CD4-positive, alpha-beta T cell treated with Interleukin-12 subunit alpha and Interleukin-12 subunit beta, for 1 hour (primary cell): ENCODE measurements at regions not wholly inside any gene's neighbourhood (a gene's known extent, or its start where the extent isn't known, plus 50 kb on each side); places are given as distances from the start of the nearest gene placed in this dataset.

Experiments used
- DNase-seq: peaks from one replicate; pipeline ENCODE4 v3.0.0-alpha.2; 2020

DNA sequence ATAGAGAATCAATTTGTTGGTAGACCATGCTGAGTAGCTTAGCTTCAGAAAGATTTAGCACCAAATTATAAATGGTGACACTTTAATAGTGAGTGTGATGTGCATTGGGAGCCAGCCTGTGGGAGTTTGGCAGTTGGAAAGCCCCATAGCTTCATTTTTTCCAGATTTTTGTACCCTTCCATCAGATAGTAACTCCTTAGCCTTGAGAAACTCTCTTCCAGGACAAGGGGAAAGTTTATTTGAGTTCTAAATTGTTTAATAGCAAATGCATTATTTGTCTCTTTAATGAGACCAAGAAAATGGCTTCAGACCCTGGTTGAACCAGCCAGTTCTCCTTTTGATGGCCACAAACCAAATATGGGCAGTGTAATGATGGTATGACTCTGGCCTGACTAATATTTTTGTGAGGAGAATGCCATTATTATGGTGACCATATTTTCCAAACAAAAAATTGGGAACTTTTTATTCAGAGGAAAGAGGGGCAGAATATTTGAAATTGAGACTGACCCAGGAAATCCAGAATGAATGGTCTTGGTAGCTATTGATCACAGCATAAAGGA is 49.8 kb downstream of the PLCE1 start:
- DNase-seq = no peak

GRCh38 chr10:94046098-94046497 is 52.4 kb downstream of the PLCE1 start:
- no peak for DNase-seq

DNA sequence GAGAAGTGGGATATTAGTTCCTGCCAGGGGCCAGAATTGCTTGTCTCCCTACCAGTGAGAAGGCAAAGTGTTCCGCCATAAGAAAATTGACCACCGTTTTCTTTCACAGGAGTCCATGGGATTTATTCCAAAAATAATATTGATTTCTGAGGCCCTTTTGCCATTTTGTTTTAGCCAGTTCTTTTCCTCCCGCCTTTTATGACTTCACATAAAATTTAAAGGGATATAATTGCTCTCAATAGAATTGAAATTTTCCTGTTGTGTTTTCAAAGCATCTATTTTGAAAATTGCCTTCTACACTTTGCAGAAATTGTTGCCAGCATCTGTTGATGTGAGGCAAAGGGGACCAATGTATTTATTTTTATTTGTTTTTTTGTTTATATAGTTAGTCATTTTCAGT is 53.6 kb downstream of the PLCE1 start:
- no peak for DNase-seq

GRCh38 chr10:94049911-94050310 is 56.2 kb downstream of the PLCE1 start:
- DNase-seq = no peak

GRCh38 chr10:94052281-94052680 is 58.5 kb downstream of the PLCE1 start:
- no peak for DNase-seq

GRCh38 chr10:94052866-94053791 is 59.4 kb downstream of the PLCE1 start:
- no peak for DNase-seq

GRCh38 chr10:94059178-94059883 is 65.6 kb downstream of the PLCE1 start:
- DNase-seq = no peak

DNA sequence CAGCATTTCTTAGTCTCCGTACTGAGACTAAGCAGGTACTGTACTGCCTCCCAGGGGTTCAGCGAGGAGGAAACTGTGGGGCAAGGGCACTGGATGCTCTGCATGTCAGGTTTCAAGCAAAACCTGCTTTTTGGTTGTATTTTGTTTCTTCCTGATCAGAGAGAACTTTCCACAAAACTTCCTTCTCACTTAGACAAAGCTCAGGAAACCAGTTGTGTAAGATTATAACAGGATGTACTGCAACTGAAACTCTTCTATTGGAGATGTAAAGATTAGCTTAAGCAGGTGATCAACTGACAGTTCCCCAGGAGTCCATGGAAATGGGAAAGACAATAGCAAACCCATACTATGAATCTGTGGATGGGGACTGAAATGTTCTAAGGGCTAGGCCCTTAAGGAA is 67.3 kb downstream of the PLCE1 start:
- DNase-seq = no peak

GRCh38 chr10:94062611-94063010 is 68.9 kb downstream of the PLCE1 start:
- no peak for DNase-seq

GRCh38 chr10:94065362-94065761 is 71.6 kb downstream of the PLCE1 start:
- DNase-seq = no peak

GRCh38 chr10:94065787-94066186 is 72.1 kb downstream of the PLCE1 start:
- DNase-seq = no peak

DNA sequence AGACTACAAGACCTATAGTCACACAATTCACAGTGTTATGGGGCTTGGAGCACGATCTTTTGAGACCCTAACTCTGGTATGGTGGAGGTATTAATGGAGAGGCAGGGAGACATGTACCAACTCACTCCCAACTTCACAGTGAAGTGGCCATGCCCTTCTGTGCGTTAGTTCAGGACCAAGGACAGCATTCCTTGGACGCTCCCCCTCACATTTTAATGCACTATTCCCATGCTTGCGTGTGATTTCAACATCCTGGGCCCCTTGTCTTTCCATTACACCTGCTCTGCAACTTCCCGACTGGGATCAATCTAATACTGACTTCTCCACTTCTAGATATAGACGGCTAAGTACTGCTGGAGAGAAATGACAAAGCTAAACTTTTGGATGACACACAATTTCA is 72.7 kb downstream of the PLCE1 start:
- DNase-seq = no peak

- DNase-seq = no peak
Measured at GRCh38 chr10:94069884-94070283, 76.2 kb downstream of the PLCE1 start.

- no peak for DNase-seq
Measured at GRCh38 chr10:94074462-94074861, 80.7 kb downstream of the PLCE1 start.

- no peak for DNase-seq
Measured at GRCh38 chr10:94075506-94075905, 81.8 kb downstream of the PLCE1 start.

DNA sequence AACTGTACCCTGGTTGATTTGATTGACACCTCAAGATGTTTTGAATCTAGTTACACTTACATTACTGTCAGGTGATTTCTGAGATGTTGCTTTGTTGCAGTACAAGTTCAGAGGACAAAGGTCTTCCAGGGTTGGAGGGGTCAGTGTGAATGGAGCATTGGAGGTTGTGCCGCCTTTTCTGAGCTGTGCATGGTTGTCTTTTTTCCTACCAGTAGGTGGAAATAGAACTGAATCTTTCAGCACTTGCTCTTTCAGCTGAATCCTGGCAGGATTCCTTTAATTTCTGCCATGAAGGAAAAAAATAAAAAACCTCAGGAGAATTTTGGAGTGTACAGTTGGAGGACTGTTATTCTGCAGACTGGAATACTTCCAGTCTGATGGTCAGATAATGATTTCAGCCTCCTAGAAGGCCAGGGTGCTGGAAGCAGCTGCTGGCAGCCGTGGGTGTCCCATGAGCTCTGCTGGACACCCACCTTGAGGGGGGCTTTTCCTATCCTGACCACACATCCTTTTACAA is 82.7 kb downstream of the PLCE1 start:
- DNase-seq = no peak

GRCh38 chr10:94077042-94077441 is 83.3 kb downstream of the PLCE1 start:
- no peak for DNase-seq

GRCh38 chr10:94080108-94080507 is 86.4 kb downstream of the PLCE1 start:
- no peak for DNase-seq

GRCh38 chr10:94083662-94084265 is 90.0 kb downstream of the PLCE1 start:
- no peak for DNase-seq

- DNase-seq = no peak
Measured at GRCh38 chr10:94084344-94084743, 90.6 kb downstream of the PLCE1 start.

DNA sequence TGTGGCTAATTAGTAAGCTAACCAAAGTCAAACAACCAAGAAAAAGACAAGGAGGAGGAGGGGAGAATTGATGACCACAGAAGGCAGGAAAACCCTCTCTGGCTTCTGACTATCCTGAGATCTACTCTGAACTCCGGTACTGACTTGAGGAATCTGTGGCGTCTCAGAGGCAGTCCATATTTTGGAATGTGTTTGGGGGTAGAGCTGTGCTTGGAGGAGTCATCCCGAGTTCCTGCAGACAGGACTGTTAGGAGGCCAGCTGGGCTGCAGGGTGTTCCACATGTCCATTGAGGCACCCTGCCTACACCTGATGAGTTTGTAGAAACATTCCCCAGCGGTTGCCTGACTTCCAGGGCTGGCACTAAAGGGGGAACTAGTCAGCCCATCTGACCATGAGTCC is 91.6 kb downstream of the PLCE1 start:
- no peak for DNase-seq

- DNase-seq = no peak
Measured at GRCh38 chr10:94085766-94086437, 92.2 kb downstream of the PLCE1 start.

DNA sequence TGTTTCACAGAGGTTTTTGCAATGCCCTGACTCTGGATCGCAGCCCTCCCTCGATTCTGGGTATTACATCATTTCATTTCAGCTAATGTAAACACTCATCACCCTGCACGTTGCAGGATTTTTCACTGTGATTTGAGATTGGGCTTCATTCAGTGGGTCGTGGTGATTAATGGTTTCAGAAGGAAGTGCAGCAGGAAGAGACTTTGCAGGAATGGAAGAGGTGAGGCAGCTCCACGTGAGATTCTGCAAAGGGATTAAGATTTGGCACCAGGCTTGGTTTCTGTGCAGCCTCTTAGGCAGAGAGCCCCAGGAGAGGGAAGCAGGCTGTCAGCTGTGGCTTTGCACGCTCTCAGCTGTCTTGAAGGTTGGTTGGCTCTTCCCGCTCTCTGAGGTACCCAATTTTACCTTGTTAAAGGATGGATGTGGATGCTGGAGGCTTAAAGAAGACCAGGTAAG is 95.2 kb downstream of the PLCE1 start:
- DNase-seq = no peak
